ENCODE measurements at regions not wholly inside any gene's neighbourhood (a gene's known extent, or its start where the extent isn't known, plus 50 kb on each side); places are given as distances from the start of the nearest gene placed in this dataset.
"Not testable (repeated sequence)": the region's sequence is repeated elsewhere in the genome, so short reads cannot be mapped to it uniquely, and the experiment has no call there.

- intact Hi-C loops (cut with micrococcal nuclease), result no loop called here
These were observed 447.1 kb upstream of the MKI67 start for GRCh38 chr10:128573281-128573845.

- intact Hi-C loops (cut with micrococcal nuclease), result no loop called here
These were observed 447.8 kb upstream of the MKI67 start for GRCh38 chr10:128573986-128574385.

- intact Hi-C loops (cut with micrococcal nuclease), result no loop called here
These were observed 448.5 kb upstream of the MKI67 start for GRCh38 chr10:128574581-128575210.

GRCh38 chr10:128575761-128576160, 449.5 kb upstream of the MKI67 start:
- intact Hi-C loops (cut with micrococcal nuclease), result no loop called here

GRCh38 chr10:128576336-128576735, 450.1 kb upstream of the MKI67 start:
- intact Hi-C loops (cut with micrococcal nuclease), result no loop called here

- intact Hi-C loops (cut with micrococcal nuclease), result no loop called here
These were observed 450.9 kb upstream of the MKI67 start for GRCh38 chr10:128576943-128577670.

GRCh38 chr10:128577958-128578750, 451.9 kb upstream of the MKI67 start:
- intact Hi-C loops (cut with micrococcal nuclease), result no loop called here

GRCh38 chr10:128578766-128579165, 452.5 kb upstream of the MKI67 start:
- intact Hi-C loops (cut with micrococcal nuclease), result no loop called here

GRCh38 chr10:128579280-128579865, 453.1 kb upstream of the MKI67 start:
- intact Hi-C loops (cut with micrococcal nuclease), result no loop called here

- intact Hi-C loops (cut with micrococcal nuclease), result no loop called here
These were observed 453.7 kb upstream of the MKI67 start for GRCh38 chr10:128579901-128580300.

GRCh38 chr10:128583125-128583524, 456.9 kb upstream of the MKI67 start:
- intact Hi-C loops (cut with micrococcal nuclease), result not testable (repeated sequence)

- intact Hi-C loops (cut with micrococcal nuclease), result not testable (repeated sequence)
These were observed 460.4 kb upstream of the MKI67 start for GRCh38 chr10:128586599-128586998.

- intact Hi-C loops (cut with micrococcal nuclease), result no loop called here
These were observed 461.5 kb upstream of the MKI67 start for GRCh38 chr10:128587689-128588088.

GRCh38 chr10:128588402-128588801, 462.2 kb upstream of the MKI67 start:
- intact Hi-C loops (cut with micrococcal nuclease), result no loop called here

- intact Hi-C loops (cut with micrococcal nuclease), result no loop called here
These were observed 468.5 kb upstream of the MKI67 start for GRCh38 chr10:128594688-128595087.

- intact Hi-C loops (cut with micrococcal nuclease), result no loop called here
These were observed 470.7 kb upstream of the MKI67 start for GRCh38 chr10:128596906-128597305.

GRCh38 chr10:128599030-128599429, 472.8 kb upstream of the MKI67 start:
- intact Hi-C loops (cut with micrococcal nuclease), result no loop called here

GRCh38 chr10:128599538-128599937, 473.3 kb upstream of the MKI67 start:
- intact Hi-C loops (cut with micrococcal nuclease), result no loop called here

- intact Hi-C loops (cut with micrococcal nuclease), result no loop called here
These were observed 476.0 kb upstream of the MKI67 start for GRCh38 chr10:128602183-128602582.

- intact Hi-C loops (cut with micrococcal nuclease), result no loop called here
These were observed 477.8 kb upstream of the MKI67 start for GRCh38 chr10:128604025-128604424.

GRCh38 chr10:128605180-128605579, 479.0 kb upstream of the MKI67 start:
- intact Hi-C loops (cut with micrococcal nuclease), result no loop called here

- intact Hi-C loops (cut with micrococcal nuclease), result no loop called here
These were observed 479.8 kb upstream of the MKI67 start for GRCh38 chr10:128606055-128606454.
